GM21786 (cell line): ENCODE measurements at regions not wholly inside any gene's neighbourhood (a gene's known extent, or its start where the extent isn't known, plus 50 kb on each side); places are given as distances from the start of the nearest gene placed in this dataset.
"Not testable (repeated sequence)": the region's sequence is repeated elsewhere in the genome, so short reads cannot be mapped to it uniquely, and the experiment has no call there.

Experiments used
- ATAC-seq: cut with Tn5 transposase; IDR thresholded peaks from one replicate; pipeline ENCODE4 v1.9.1; 2021; ENCODE audit not compliant: unreplicated experiment

- ATAC-seq, result no peak
Observed at GRCh38 chr5:121596882-121597281, 254.8 kb upstream of the FTMT start.

- ATAC-seq, result no peak
Observed at GRCh38 chr5:121608826-121609225, 242.9 kb upstream of the FTMT start.

- ATAC-seq, result no peak
Observed at GRCh38 chr5:121624035-121624434, 227.6 kb upstream of the FTMT start.

GRCh38 chr5:121628783-121629182 is 222.9 kb upstream of the FTMT start:
- ATAC-seq, result no peak

GRCh38 chr5:121630402-121630801 is 221.3 kb upstream of the FTMT start:
- ATAC-seq, result no peak

- ATAC-seq, result no peak
Observed at GRCh38 chr5:121634946-121635345, 216.7 kb upstream of the FTMT start.

- no peak for ATAC-seq
Observed at GRCh38 chr5:121638126-121638525, 213.6 kb upstream of the FTMT start.

- no peak for ATAC-seq
Observed at GRCh38 chr5:121640298-121640697, 211.4 kb upstream of the FTMT start.

GRCh38 chr5:121658221-121658620 is 193.5 kb upstream of the FTMT start:
- ATAC-seq, result no peak

- no peak for ATAC-seq
Observed at GRCh38 chr5:121660142-121660541, 191.5 kb upstream of the FTMT start.

GRCh38 chr5:121665542-121665941 is 186.1 kb upstream of the FTMT start:
- ATAC-seq, result not testable (repeated sequence)

- ATAC-seq, result no peak
Observed at GRCh38 chr5:121667292-121667691, 184.4 kb upstream of the FTMT start.

- ATAC-seq, result no peak
Observed at GRCh38 chr5:121668635-121669034, 183.0 kb upstream of the FTMT start.

- ATAC-seq, result no peak
Observed at GRCh38 chr5:121671624-121672023, 180.1 kb upstream of the FTMT start.

GRCh38 chr5:121675924-121676323 is 175.8 kb upstream of the FTMT start:
- ATAC-seq, result no peak

GRCh38 chr5:121681229-121681855 is 170.3 kb upstream of the FTMT start:
- no peak for ATAC-seq

- no peak for ATAC-seq
Observed at GRCh38 chr5:121688126-121688525, 163.6 kb upstream of the FTMT start.

GRCh38 chr5:121688781-121689180 is 162.9 kb upstream of the FTMT start:
- ATAC-seq, result no peak

- ATAC-seq, result no peak
Observed at GRCh38 chr5:121691478-121691877, 160.2 kb upstream of the FTMT start.

GRCh38 chr5:121692158-121692557 is 159.5 kb upstream of the FTMT start:
- no peak for ATAC-seq

- ATAC-seq, result no peak
Observed at GRCh38 chr5:121693864-121694263, 157.8 kb upstream of the FTMT start.

- no peak for ATAC-seq
Observed at GRCh38 chr5:121695307-121695706, 156.4 kb upstream of the FTMT start.

- ATAC-seq, result no peak
Observed at GRCh38 chr5:121698690-121699089, 153.0 kb upstream of the FTMT start.
